SK-N-SH (cell line): ENCODE measurements at regions not wholly inside any gene's neighbourhood (a gene's known extent, or its start where the extent isn't known, plus 50 kb on each side); places are given as distances from the start of the nearest gene placed in this dataset.

Experiments used
- EZH2phosphoT487 ChIP-seq: fragments of 200-600 bp; sonication (generic); IDR thresholded peaks from 2 replicates; pipeline ENCODE4 v1.6.1; 2017; ENCODE audit warnings: low read depth, mixed run types, mild to moderate bottlenecking, antibody characterized with exemption, moderate library complexity, borderline replicate concordance
- POLR2AphosphoS5 ChIP-seq: IDR thresholded peaks from 2 replicates; pipeline ENCODE4 v1.6.1; 2012; ENCODE audit warnings: low read depth, low read length
- SIN3A ChIP-seq: IDR thresholded peaks from 2 replicates; pipeline ENCODE4 v1.6.1; 2012; ENCODE audit warnings: low read depth, mild to moderate bottlenecking, low read length, moderate library complexity, borderline replicate concordance
- TAF1 ChIP-seq: IDR thresholded peaks from 2 replicates; pipeline ENCODE4 v1.6.1; 2012; ENCODE audit warnings: low read depth, mild to moderate bottlenecking, low read length, moderate library complexity, borderline replicate concordance
- TF ChIP-seq, protein P1 (sequence below): IDR thresholded peaks from 2 replicates; pipeline ENCODE4 v1.6.1; 2012; ENCODE audit warnings: mild to moderate bottlenecking, low read depth, low read length, moderate library complexity
- TF ChIP-seq, protein P2 (sequence below): IDR thresholded peaks from 2 replicates; pipeline ENCODE4 v1.4.0; 2012; ENCODE audit warnings: low read depth, borderline replicate concordance
- TF ChIP-seq, protein P3 (sequence below): fragments of 200-600 bp; sonication (generic); IDR thresholded peaks from 2 replicates; pipeline ENCODE4 v1.6.1; 2017; ENCODE audit warnings: antibody characterized with exemption, mild to moderate bottlenecking, moderate library complexity
- TF ChIP-seq, protein P4 (sequence below): fragments of 150-350 bp; IDR thresholded peaks from 2 replicates; pipeline ENCODE4 v1.6.1; 2017; ENCODE audit warnings: antibody characterized with exemption, low read length, low read depth, borderline replicate concordance

DNA sequence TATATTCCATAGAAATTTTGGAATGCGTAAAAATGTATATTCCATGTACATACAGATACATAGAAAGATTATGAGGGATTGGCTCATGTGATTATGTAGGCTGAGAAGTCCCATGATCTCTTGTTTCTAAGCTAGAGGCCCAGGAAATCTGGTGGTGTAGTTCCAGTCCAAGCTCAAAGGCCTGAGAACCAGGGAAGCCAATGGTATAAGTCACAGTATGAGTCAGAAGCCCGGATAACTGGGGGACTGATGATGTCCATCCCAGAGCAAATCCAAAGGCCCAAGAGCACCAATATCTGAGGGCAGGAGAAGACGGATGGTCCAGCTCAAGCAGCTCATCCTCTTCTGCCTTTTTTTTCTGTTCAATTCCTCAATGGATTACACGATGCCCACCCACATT is 385.0 kb upstream of the KLHL29 start:
- TF ChIP-seq, protein P1, sequence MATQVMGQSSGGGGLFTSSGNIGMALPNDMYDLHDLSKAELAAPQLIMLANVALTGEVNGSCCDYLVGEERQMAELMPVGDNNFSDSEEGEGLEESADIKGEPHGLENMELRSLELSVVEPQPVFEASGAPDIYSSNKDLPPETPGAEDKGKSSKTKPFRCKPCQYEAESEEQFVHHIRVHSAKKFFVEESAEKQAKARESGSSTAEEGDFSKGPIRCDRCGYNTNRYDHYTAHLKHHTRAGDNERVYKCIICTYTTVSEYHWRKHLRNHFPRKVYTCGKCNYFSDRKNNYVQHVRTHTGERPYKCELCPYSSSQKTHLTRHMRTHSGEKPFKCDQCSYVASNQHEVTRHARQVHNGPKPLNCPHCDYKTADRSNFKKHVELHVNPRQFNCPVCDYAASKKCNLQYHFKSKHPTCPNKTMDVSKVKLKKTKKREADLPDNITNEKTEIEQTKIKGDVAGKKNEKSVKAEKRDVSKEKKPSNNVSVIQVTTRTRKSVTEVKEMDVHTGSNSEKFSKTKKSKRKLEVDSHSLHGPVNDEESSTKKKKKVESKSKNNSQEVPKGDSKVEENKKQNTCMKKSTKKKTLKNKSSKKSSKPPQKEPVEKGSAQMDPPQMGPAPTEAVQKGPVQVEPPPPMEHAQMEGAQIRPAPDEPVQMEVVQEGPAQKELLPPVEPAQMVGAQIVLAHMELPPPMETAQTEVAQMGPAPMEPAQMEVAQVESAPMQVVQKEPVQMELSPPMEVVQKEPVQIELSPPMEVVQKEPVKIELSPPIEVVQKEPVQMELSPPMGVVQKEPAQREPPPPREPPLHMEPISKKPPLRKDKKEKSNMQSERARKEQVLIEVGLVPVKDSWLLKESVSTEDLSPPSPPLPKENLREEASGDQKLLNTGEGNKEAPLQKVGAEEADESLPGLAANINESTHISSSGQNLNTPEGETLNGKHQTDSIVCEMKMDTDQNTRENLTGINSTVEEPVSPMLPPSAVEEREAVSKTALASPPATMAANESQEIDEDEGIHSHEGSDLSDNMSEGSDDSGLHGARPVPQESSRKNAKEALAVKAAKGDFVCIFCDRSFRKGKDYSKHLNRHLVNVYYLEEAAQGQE = no peak
- TF ChIP-seq TAF1 = no peak
- TF ChIP-seq POLR2AphosphoS5 = no peak
- TF ChIP-seq, protein P2, sequence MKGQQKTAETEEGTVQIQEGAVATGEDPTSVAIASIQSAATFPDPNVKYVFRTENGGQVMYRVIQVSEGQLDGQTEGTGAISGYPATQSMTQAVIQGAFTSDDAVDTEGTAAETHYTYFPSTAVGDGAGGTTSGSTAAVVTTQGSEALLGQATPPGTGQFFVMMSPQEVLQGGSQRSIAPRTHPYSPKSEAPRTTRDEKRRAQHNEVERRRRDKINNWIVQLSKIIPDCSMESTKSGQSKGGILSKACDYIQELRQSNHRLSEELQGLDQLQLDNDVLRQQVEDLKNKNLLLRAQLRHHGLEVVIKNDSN = no peak
- TF ChIP-seq, protein P3, sequence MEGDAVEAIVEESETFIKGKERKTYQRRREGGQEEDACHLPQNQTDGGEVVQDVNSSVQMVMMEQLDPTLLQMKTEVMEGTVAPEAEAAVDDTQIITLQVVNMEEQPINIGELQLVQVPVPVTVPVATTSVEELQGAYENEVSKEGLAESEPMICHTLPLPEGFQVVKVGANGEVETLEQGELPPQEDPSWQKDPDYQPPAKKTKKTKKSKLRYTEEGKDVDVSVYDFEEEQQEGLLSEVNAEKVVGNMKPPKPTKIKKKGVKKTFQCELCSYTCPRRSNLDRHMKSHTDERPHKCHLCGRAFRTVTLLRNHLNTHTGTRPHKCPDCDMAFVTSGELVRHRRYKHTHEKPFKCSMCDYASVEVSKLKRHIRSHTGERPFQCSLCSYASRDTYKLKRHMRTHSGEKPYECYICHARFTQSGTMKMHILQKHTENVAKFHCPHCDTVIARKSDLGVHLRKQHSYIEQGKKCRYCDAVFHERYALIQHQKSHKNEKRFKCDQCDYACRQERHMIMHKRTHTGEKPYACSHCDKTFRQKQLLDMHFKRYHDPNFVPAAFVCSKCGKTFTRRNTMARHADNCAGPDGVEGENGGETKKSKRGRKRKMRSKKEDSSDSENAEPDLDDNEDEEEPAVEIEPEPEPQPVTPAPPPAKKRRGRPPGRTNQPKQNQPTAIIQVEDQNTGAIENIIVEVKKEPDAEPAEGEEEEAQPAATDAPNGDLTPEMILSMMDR = no peak
- TF ChIP-seq SIN3A = no peak
- no peak for TF ChIP-seq EZH2phosphoT487
- TF ChIP-seq, protein P4, sequence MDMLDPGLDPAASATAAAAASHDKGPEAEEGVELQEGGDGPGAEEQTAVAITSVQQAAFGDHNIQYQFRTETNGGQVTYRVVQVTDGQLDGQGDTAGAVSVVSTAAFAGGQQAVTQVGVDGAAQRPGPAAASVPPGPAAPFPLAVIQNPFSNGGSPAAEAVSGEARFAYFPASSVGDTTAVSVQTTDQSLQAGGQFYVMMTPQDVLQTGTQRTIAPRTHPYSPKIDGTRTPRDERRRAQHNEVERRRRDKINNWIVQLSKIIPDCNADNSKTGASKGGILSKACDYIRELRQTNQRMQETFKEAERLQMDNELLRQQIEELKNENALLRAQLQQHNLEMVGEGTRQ = no peak
